ENCODE measurements at regions not wholly inside any gene's neighbourhood (a gene's known extent, or its start where the extent isn't known, plus 50 kb on each side); places are given as distances from the start of the nearest gene placed in this dataset.

DNA sequence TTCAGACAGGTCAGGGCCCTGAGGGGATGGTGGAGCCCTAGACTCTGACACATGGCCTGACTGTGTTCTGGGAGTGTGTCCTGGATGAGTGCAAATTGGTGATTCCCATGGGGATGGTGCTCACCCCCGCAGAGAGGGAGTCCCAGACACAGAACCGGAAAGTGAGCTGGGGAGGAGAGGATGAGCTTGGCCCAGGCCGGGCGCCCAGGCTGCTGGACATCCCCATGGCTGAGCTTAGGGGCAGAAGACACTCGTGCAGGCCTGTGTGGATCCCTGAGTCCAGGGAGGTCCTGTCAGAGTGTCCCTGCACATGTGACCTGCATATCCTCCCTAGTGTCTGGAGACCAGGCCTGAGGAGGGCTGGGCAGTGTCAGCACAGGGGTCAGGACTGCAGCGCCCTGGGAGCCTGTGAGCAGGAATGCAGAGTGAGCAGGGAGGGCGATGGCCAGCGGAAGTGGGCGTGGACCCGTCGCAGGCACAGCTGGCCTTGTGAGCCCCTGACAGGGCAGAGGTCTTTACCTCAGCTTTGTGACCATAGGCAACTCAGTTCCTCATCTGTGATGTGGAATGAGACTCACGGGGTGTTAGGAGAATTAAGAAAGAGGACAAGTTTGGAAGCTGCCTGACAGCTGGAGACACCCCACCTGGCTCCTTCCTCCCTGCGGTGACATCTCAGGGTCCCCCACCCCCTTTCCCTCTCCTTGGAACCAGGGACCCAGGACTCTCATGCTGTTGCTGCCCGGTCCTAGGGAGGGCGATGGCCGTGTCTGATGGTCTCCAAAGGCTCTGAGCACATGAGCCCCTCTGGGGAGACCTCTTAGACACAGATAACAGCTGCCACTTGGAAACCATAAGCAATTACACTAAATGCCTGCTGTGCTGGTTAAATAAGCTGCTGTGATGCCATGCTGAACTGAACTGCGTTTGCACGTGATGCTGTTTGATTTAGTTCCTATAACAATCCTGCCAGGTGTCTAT, 62.6 kb upstream of the HS6ST1 start (continued):
- no peak for TF ChIP-seq SOX6 (IDR thresholded peaks at IDR 0.05)
- TF ChIP-seq SOX6 (CRISPR knock-in tag; IDR thresholded peaks at IDR 0.05) = peak; percentile 81
- 0 out of 2 replicates have a peak, but pooled peaks have one; percentile 66 for TF ChIP-seq ZNF614 (CRISPR knock-in tag; IDR thresholded peaks at IDR 0.05; ENCODE audit: borderline replicate concordance)
- TF ChIP-seq ATF7 (IDR thresholded peaks at IDR 0.05) = no peak
- 0 out of 2 replicates have a peak, but pooled peaks have one; percentile 2 for TF ChIP-seq ATF7 (CRISPR knock-in tag; IDR thresholded peaks at IDR 0.05)
- peak; percentile 89 for TF ChIP-seq ELF3 (CRISPR knock-in tag; IDR thresholded peaks at IDR 0.05)
- no peak for TF ChIP-seq IRX3 (CRISPR knock-in tag; IDR thresholded peaks at IDR 0.05; ENCODE audit: borderline replicate concordance, low read depth)
- 0 out of 2 replicates have a peak, but pooled peaks have one; percentile 40 for TF ChIP-seq KDM1A (CRISPR knock-in tag; IDR thresholded peaks at IDR 0.05)
- TF ChIP-seq ZNF768 (CRISPR knock-in tag; IDR thresholded peaks at IDR 0.05) = peak; percentile 33; the same call in 1 of the 2 replicates
- peak; percentile 44; the same call in 1 of the 2 replicates for TF ChIP-seq ZNF501 (CRISPR knock-in tag; IDR thresholded peaks at IDR 0.05)
- TF ChIP-seq ZFYVE20 (CRISPR knock-in tag; IDR thresholded peaks at IDR 0.05; ENCODE audit: borderline replicate concordance, low read depth) = no peak
- TF ChIP-seq ZNF292 (CRISPR knock-in tag; IDR thresholded peaks at IDR 0.05; ENCODE audit: borderline replicate concordance, low read depth) = peak; percentile 100
- no peak for TF ChIP-seq ZNF530 (CRISPR knock-in tag; IDR thresholded peaks at IDR 0.05; ENCODE audit: low read depth)
- peak; percentile 57; the same call in 1 of the 2 replicates for TF ChIP-seq ZNF792 (CRISPR knock-in tag; IDR thresholded peaks at IDR 0.05)
- TF ChIP-seq, protein P1, sequence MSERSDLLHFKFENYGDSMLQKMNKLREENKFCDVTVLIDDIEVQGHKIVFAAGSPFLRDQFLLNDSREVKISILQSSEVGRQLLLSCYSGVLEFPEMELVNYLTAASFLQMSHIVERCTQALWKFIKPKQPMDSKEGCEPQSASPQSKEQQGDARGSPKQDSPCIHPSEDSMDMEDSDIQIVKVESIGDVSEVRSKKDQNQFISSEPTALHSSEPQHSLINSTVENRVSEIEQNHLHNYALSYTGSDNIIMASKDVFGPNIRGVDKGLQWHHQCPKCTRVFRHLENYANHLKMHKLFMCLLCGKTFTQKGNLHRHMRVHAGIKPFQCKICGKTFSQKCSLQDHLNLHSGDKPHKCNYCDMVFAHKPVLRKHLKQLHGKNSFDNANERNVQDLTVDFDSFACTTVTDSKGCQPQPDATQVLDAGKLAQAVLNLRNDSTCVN (CRISPR knock-in tag; IDR thresholded peaks at IDR 0.05; ENCODE audit: borderline replicate concordance) = peak; percentile 28; the same call in 1 of the 2 replicates
- 0 out of 2 replicates have a peak, but pooled peaks have one; percentile 54 for TF ChIP-seq ZNF232 (CRISPR knock-in tag; IDR thresholded peaks at IDR 0.05; ENCODE audit: borderline replicate concordance)
- TF ChIP-seq HHEX (CRISPR knock-in tag; IDR thresholded peaks at IDR 0.05) = 0 out of 2 replicates have a peak, but pooled peaks have one; percentile 7
- peak in 1 of 2 experiments; percentile 67; a peak in 1 of 4 replicates for TF ChIP-seq HMGXB4 (CRISPR knock-in tag; IDR thresholded peaks at IDR 0.05; ENCODE audit: borderline replicate concordance in 1 of 2, low read depth in 1 of 2)
- TF ChIP-seq ZNF598 (CRISPR knock-in tag; IDR thresholded peaks at IDR 0.05; ENCODE audit: borderline replicate concordance) = 0 out of 2 replicates have a peak, but pooled peaks have one; percentile 18
- peak; percentile 90; the same call in 1 of the 2 replicates for TF ChIP-seq HDAC2 (CRISPR knock-in tag; IDR thresholded peaks at IDR 0.05)
- TF ChIP-seq ZNF274 (CRISPR knock-in tag; IDR thresholded peaks at IDR 0.05) = peak; percentile 29; the same call in 1 of the 2 replicates
- peak; percentile 47; the same call in 1 of the 2 replicates for TF ChIP-seq ISL2 (CRISPR knock-in tag; IDR thresholded peaks at IDR 0.05)
- peak; percentile 97 for TF ChIP-seq TEAD3 (CRISPR knock-in tag; optimal IDR thresholded peaks at IDR 0.05; ENCODE audit: borderline replicate concordance)
- TF ChIP-seq GABPB1 (CRISPR knock-in tag; IDR thresholded peaks at IDR 0.05) = peak; percentile 92
- TF ChIP-seq PRMT3 (CRISPR knock-in tag; IDR thresholded peaks at IDR 0.05; ENCODE audit: borderline replicate concordance, low read depth) = no peak
